ENCODE measurements at regions not wholly inside any gene's neighbourhood (a gene's known extent, or its start where the extent isn't known, plus 50 kb on each side); places are given as distances from the start of the nearest gene placed in this dataset.
"Not testable (repeated sequence)": the region's sequence is repeated elsewhere in the genome, so short reads cannot be mapped to it uniquely, and the experiment has no call there.

DNA sequence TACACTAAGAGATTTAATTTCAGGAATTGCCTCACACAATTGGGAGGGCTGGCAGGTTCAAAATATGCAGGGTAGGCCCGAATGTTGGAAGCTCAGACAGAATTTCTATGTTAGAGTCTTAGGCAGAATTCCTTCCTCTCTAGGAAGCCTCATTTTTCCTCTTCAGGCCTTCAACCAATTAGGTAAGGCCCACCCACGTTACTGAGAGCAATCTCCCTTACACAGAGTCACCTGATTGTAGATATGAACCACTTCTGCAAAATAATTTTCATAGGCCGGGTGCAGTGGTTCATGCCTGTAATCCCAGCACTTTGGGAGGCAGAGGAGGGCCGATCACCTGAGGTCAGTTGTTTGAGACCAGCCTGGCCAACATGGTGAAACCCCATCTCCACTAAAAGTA is 50.2 kb upstream of the HIVEP1 start:
- DNase-seq (ENCODE audit: low spot score) = no peak

DNA sequence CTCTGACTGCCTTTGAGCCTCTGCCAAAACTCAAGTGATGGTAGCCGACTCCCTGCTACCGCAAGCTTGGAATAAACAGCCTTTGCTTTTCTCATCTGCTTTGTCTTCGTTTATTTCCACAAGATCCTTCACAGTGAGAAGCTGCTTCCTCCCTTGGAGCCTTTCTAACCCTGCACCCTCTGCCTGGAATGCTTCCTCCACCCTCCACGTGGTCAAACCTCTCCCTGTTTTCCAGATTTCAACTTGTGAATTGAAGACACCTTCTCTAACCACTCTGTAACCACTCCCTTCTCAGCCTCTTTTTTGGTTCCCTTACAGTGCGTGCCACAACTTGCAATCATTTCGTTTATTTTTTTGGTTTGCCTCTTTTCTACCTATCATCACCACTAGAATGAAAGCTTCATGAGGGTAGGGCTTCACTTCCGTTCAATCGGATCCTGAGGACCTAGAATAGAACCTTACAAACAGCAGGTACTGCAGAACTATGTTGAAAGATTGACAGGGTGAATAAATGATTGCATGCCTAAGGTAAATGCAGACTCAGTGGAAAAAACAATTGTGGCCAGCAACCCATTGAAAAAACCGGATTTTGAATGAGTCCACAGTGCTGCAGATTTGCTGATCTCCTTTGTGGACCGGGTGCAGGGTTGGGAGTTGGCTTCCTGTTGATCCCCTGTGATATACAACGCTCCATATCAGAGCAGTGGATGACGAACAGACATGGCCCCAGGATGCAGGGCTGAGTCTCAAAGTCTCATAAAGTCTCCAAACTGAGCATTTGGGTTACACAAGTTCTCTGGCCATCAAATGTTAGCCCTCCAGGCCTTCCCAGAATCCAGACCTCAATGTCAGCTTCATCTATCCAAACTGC is 51.0 kb upstream of the HIVEP1 start:
- DNase-seq (ENCODE audit: low spot score) = no peak

DNA sequence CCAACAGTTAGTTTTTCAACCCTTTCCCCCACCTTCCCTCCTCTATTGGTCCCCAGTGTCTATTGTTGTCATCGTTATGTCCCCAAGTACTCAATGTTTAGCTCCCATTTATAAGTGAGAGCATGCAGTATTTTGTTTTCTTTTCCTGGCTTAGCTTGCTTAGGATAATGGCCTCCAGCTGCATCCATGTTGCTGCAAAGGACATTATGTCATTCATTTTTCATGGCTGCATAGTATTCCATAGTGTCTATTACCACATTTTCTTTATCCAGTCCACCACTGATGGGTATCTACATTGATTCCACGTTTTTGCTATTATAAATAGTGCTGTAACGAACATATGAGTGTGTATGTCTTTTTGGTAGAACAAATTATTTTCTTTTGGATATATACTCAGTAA is 55.3 kb upstream of the HIVEP1 start:
- no peak for DNase-seq (ENCODE audit: low spot score)

DNA sequence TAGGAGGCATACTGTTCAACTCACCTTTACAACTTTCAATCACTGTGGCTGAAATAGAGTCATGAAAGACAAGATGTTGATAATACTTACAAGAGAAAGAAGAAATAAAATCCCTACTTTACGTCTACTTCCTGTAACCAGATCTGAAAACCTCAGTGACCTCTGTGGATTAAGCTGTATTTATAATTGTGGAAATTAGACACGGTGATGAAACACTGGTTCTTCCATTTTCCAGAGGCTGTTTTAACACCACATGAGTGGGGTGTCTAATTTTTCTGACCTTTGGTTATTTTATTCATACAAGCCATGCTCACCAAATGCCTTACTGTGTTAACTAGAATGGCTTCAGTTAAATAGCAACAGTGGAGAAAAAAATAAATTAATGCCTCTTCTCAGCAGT is 58.5 kb upstream of the HIVEP1 start:
- DNase-seq (ENCODE audit: low spot score) = no peak

DNA sequence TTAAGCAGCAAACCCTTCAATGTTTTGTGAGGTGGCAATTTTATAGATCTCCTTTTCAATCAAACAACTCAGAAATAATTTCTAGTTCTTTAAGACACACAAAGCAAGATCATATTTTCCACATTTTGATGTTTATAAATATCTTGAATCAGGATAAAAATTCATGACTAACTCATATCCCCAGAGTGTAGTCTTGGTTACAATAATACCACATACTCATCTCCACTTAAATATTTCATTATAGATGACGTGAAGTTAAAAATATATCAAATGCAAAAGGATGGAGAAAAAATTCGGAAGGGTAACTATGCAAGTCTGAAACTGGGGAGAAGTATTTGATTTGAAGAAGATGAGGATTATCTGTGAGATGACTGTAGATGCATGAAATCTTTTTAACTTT is 59.8 kb upstream of the HIVEP1 start:
- no peak for DNase-seq (ENCODE audit: low spot score)

DNA sequence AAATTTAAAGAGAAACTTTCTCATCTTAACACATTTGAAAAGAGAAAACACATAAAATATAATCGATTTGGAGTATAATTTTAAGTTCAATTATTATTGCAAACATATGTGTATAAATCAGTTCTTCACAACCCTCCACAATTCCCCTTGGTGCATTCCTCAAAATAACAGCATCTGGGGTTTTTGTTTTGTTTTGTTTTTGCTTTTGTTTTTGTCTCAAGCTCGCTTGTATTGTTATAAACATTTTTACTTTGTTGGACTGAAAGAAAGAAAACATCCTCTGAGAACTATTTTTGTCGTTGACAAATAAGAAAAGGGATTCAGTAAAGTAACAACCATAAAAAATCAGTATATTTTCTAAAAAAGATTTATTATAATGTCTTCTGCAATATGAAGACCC is 60.2 kb upstream of the HIVEP1 start:
- no peak for DNase-seq (ENCODE audit: low spot score)

DNA sequence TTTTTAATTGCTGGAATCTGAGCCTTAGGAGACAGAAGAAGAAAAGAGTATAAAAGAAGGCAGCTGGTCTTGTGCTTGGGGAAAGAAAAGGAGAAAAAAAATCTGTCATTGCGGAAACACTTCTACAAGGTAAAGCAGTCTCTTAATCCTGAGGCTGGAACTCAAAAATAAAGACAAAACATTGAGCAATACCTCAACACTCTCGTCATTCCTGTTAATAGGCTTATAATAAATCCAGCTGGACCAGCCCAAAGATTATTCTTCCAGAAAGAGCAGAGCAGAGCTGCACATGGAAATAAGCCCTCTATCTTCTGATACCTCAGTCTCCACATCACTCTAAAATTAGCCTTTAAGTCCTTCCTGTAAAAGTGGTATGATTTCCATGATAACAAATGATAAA is 62.0 kb upstream of the HIVEP1 start:
- DNase-seq (ENCODE audit: low spot score) = no peak

DNA sequence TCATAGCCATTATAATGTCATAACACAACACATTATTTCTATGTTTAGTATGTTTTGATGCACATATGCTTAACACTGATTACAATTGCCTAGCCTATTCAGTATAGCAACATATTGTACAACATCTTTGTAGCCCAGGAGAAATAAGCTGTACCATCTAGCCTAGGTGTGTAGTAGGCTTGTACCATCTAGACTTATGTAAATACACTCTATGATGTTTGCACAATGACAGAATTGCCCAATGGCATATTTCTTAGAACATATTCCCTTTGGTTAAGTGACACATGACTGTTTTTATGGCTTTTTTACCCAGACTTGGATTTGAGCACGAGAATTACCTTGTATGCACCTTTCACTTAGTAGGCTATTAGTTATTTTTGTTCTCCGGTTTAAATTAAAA is 64.5 kb upstream of the HIVEP1 start:
- no peak for DNase-seq (ENCODE audit: low spot score)

DNA sequence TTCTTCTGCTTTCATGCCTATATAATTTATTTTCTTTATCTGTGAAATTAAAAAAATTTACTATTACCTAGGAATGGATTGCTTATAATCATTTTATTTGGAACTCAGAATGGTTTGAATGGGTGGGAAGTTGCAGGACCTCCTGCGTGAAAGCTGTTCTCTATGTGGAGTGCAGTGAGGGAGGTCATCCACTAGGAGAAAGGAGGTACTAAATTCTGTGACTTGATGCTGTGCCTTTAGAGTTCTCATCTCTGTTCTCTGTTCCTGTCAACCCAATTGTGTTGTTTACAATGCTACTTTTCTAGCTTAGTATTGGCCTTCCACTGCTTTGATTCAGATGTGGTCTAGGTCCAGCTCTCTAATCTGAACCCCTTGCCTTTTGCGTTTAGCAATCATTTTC is 65.0 kb upstream of the HIVEP1 start:
- no peak for DNase-seq (ENCODE audit: low spot score)

DNA sequence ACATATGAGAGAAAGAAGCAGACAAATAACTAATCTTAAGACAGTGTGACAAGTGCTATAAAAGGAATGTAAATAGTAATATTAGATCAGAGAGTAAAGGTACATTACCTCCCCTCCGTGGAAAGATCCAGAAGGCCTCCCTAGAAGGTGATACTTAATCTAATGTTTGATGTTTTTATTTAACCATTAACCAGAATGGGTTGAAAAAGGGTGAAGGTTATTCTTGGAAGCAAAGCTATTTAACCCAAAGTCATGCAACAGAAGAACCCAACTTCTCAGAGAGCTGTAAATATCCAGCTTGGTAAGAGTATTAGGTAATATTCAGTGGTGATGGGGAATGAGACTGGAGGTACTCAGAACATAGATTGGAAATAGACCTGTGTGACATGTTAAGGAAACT is 68.0 kb upstream of the HIVEP1 start:
- DNase-seq (ENCODE audit: low spot score) = no peak

DNA sequence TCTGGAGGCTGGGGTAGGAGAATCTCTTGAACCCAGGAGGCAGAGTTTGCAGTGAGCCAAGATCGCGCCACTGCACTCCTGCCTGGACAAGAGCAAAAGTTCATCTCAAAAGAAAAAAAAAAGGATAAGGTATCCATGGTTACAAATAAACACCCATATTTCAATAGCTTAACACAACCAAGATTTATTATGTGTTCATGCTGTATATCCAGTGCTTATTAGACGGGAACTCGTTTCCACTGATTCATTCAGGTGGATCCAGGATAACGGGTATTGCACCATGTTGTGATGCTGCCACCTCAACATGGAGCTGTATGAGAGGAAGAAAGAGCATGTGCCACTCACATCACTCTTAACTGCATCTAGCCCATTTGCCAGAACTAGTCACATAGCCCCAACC is 69.1 kb upstream of the HIVEP1 start:
- no peak for DNase-seq (ENCODE audit: low spot score)

DNA sequence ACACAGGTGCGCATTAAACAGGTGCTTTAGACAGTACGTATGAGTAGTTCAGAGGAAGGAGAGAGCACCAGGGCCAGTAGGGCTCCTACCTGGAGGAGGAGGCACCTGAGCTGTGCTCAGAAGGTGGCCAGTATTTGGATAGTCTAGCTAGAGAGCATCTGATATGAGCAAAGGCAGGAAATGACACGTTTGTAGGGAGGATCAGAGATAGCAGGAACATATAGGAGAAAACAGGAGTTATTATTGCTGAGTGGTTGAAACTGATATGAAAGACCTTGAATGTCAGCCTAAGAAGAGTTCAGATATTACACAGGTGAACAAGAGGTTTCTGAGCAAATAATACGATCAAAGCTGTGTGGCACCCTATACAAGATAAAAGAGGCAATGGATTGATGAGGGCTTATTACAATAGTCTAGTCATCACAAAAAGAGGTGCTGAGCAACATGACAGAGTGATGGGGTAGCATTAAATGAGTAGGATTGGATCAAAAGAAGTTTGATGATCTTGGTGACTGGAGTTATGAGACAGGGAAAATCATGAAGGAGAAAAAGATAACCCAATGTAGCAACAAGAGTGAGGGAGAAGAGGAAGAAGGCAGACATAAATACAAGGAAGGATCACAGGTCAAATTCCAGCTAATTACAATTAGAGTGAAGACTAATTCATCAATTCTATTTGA is 69.8 kb upstream of the HIVEP1 start:
- DNase-seq (ENCODE audit: low spot score) = no peak

DNA sequence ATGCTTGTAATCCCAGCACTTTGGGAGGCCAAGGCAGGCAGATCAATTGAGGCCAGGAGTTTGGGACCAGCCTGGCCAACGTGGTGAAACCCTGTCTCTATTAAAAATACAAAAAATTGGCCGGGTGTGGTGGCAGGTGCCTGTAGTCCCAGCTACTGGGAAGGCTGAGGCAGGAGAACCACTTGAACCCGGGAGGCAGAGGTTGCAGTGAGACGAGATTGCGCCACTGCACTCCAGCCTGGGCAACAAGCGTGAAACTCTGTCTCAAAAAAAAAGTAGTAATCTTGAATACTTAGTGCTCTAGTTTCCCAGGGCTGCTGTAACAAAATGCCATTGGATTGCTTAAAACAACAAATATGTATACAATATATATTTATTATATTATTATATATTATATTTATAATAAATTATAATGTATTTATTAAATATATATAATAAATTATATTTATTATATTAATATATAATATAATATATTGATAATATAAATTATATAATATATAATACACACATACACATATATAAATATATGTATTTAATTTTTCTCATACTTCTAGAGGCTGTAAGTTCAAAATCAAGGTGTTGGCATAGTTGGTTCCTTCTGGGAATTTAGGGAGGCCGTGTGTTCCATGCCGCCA is 71.5 kb upstream of the HIVEP1 start:
- DNase-seq (ENCODE audit: low spot score) = not testable (repeated sequence)

DNA sequence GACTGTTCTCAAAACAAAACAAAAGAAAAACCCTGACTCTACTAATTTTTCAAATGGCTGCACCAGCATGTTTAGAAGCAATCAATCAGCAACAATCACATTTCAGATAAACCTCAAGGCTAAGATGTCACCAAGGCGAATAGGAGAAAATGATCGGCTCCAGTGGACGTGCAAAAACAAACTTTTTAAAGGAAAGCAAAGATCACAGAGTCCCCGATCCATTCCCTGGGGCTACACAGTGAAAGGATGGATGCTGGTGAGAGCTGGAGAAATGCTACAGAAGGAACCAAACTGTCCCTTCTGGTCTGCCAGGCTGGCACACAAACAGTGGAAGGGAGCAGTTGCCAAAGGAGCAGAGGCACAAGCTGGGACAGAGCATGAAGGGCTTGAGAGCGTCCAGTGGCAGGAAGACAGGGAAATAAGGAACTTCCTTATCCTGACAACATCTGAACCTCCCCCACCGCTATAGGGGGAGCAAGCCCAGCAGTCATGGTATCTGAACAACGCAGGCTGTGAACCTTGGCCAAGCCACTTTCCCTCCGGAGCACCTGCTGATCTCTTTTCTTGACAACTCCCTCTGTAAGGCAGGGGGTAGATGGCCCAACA is 73.7 kb upstream of the HIVEP1 start:
- no peak for DNase-seq (ENCODE audit: low spot score)

DNA sequence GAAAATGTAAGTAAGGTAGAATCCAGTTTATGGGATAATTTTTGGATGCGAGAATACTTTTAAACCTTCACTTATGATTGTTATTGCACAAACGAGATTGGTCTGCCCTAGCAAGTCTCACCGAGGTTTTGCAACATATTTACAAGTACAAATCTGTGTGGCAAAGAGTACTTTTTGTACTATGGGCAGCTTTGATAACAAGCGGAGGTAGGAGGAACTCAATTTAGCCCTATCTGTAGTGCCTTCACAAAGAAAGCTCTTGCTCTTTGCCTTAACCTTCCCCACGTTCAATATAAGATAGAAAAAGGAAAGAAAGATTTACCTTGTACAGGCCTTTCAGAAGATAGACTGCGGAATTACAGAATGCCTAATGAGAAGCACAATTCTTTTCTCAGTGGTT is 77.5 kb upstream of the HIVEP1 start:
- no peak for DNase-seq (ENCODE audit: low spot score)

DNA sequence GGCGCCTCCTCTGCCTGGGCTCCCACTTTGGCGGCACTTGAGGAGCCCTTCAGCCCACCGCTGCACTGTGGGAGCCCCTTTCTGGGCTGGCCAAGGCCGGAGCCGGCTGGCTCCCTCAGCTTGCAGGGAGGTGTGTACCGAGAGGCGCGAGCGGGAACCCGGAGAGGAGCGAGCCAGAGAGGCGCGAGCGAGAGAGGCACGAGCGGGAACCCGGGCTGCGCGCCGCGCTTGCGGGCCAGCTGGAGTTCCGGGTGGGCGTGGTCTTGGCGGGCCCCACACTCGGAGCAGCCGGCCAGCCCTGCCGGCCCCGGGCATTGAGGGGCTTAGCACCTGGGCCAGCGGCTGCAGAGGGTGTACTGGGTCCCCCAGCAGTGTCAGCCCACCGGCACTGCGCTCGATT is 79.2 kb upstream of the HIVEP1 start:
- DNase-seq (ENCODE audit: low spot score) = not testable (repeated sequence)

DNA sequence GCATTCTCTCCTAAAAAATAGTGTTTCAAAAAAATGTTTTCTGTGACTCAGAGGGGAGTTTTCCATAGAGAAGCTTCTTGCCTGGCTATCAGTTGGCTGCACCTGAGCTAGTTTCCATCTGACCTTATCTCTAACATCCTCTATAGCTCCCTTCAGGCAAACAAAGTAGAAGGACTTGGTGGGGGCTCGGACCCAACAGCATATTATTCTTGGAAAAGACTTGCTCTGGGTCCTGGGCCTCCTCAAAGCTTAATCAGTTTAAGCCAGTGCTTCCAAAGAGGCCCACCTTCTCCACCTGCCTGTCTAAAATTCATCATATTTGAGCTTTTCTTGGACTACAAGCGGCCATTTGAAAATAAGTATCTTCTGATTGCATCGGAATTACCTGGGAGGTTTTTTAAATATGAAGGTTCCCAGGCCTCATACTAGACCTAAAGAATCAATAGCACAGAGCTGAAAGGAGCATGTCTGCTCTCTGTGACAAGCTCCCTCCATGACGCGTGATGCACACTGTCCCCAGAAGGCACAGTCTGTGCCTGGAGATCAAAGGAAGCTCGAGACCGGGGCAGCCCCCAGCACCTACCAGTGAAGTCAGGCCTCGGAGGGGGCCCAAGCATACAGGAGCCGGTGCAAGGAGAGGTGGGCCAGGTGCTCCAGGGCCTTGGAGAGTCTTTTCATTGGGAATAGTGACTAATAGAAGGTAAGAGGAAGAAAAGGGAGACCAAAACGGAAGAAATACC is 80.6 kb upstream of the HIVEP1 start:
- DNase-seq (ENCODE audit: low spot score) = no peak

DNA sequence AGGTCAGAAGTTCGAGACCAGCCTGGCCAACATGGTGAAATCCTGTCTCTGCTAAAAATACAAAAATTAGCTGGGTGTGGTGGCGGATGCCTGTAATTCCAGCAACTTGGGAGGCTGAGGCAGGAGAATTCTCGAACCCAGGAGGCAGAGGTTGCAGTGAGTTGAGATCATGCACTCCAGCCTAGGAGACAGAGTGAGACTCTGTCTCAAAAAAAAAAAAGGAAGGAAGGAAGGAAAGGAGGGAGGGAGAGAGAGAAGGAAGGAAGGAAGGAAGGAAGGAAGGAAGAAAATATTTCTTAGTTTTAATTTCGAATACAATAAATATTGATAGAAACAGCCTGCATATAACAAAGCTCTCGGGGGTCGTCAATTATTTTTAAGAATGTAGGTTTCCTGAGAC is 81.3 kb upstream of the HIVEP1 start:
- DNase-seq (ENCODE audit: low spot score) = not testable (repeated sequence)

DNA sequence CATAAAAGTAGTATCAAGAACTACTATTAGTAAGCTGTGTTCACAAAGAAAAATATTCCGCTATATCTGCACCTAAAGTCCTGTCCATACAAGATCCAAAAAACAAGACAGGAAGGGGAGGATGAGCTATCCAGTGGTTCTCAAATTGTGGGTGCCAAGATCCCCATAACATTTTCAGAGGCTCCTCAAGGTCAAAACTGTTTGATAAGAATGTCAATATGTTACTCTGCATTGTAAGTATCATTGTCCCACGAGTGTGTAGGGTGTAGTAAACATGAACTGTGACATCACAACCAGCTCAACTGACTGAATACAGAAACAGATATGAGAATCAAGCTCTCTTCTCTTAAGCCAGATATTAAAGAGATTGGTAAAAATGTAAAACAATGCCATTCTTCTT is 81.9 kb upstream of the HIVEP1 start:
- no peak for DNase-seq (ENCODE audit: low spot score)

DNA sequence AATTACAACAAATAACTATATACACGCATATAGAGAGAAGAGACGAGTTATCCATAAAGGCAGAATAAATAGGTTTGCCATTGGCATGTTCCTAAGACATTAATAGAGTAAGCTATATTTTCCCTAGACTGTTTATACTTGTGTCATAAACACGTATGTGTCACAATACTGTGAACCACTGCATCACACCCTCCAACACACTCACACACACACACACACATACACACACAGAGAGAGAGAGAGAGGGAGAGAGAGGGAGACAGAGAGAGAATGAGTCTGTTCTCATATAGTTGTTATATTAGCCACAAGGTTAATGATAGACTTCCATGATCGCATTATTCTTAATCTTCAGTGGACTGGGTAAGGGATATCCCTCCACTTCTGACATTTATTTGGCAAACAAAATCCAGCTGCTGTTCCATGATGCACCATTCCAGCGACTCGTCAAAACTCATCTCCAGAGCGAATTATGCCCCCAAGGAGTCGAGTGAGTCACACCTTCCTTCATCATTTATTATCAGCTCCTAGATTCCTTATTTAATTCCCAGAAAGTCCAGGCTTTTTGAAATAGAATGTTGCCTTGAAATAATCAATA is 82.8 kb upstream of the HIVEP1 start:
- no peak for DNase-seq (ENCODE audit: low spot score)

DNA sequence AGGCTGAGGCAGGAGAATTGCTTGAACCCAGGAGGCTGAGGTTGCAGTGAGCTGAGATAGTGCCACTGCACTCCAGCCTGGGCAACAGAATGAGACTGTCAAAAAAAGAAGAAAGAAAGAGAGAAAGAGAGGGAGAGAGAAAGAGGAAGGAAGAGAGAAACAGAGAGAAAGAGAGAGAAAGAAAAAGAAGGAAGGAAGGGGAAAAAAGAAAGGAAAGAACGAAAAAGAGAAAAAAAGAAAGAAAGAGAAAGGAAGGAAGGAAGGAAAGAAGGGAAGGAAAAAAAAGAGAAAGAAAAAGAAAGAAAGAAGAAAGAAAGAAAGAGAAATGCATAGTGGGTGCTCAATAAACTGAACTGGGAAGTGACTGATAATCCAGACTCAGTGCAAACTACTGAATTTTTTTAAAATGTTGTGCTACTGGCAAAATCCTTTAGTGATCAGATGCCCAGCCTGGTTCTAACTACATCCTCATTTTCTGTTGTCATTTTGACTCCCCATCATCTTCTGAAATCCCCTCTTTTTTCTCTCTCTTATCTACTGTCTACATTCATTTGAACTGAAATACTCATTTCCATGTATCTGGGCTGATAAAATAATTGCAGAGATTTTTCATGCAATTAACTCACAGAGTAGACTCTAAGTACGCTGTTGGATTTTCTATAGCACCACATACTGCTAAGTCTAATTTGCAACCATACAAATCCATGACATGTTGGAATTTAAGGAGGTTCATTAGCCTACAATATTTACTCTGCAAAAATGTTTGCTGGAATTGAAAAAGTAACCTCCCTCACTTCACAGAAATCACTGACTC is 85.3 kb upstream of the HIVEP1 start:
- no peak for DNase-seq (ENCODE audit: low spot score)
